Inferior parietal cortex (tissue), 1 donor: ENCODE measurements at regions not wholly inside any gene's neighbourhood (a gene's known extent, or its start where the extent isn't known, plus 50 kb on each side); places are given as distances from the start of the nearest gene placed in this dataset.

Experiments used
- DNase-seq: peaks from one replicate; pipeline ENCODE4 v3.0.0-alpha.2; 2016; ENCODE audit errors: extremely low spot score

- DNase-seq: no peak
These were observed 170.7 kb upstream of the ERBB4 start for GRCh38 chr2:212709280-212709679.

- no peak for DNase-seq
These were observed 169.8 kb upstream of the ERBB4 start for GRCh38 chr2:212708355-212708754.

GRCh38 chr2:212695426-212695825 lies 156.8 kb upstream of the ERBB4 start:
- DNase-seq: no peak

GRCh38 chr2:212694398-212694797 lies 155.8 kb upstream of the ERBB4 start:
- no peak for DNase-seq

GRCh38 chr2:212692466-212692865 lies 153.9 kb upstream of the ERBB4 start:
- DNase-seq: no peak

GRCh38 chr2:212686285-212686895 lies 147.8 kb upstream of the ERBB4 start:
- peak; percentile 83 for DNase-seq

GRCh38 chr2:212683346-212684097 lies 144.9 kb upstream of the ERBB4 start:
- DNase-seq: no peak

- no peak for DNase-seq
These were observed 144.3 kb upstream of the ERBB4 start for GRCh38 chr2:212682937-212683336.

- no peak for DNase-seq
These were observed 138.9 kb upstream of the ERBB4 start for GRCh38 chr2:212677466-212677865.

GRCh38 chr2:212672186-212672585 lies 133.6 kb upstream of the ERBB4 start:
- no peak for DNase-seq

- no peak for DNase-seq
These were observed 131.2 kb upstream of the ERBB4 start for GRCh38 chr2:212669761-212670160.

- DNase-seq: peak; percentile 22
These were observed 129.2 kb upstream of the ERBB4 start for GRCh38 chr2:212667751-212668316.

- no peak for DNase-seq
These were observed 127.3 kb upstream of the ERBB4 start for GRCh38 chr2:212665948-212666347.

- DNase-seq: no peak
These were observed 120.8 kb upstream of the ERBB4 start for GRCh38 chr2:212659441-212659840.

- DNase-seq: no peak
These were observed 111.0 kb upstream of the ERBB4 start for GRCh38 chr2:212649646-212650045.

GRCh38 chr2:212646698-212647366 lies 108.2 kb upstream of the ERBB4 start:
- DNase-seq: no peak

GRCh38 chr2:212644195-212644837 lies 105.7 kb upstream of the ERBB4 start:
- no peak for DNase-seq

GRCh38 chr2:212640428-212640827 lies 101.8 kb upstream of the ERBB4 start:
- DNase-seq: no peak

- no peak for DNase-seq
These were observed 100.1 kb upstream of the ERBB4 start for GRCh38 chr2:212638694-212639093.

GRCh38 chr2:212628586-212628985 lies 90.0 kb upstream of the ERBB4 start:
- no peak for DNase-seq

GRCh38 chr2:212626371-212626918 lies 87.8 kb upstream of the ERBB4 start:
- DNase-seq: no peak

GRCh38 chr2:212619954-212620353 lies 81.4 kb upstream of the ERBB4 start:
- no peak for DNase-seq
